Astrocyte (in vitro differentiated cells and primary cell): ENCODE measurements at regions not wholly inside any gene's neighbourhood (a gene's known extent, or its start where the extent isn't known, plus 50 kb on each side); places are given as distances from the start of the nearest gene placed in this dataset.

Experiments used
- DNase-seq: peaks from one replicate; pipeline ENCODE4 v3.0.0-alpha.2; 2010; ENCODE audit warnings: low read depth
- FAIRE-seq: peaks from 2 replicates; lab custom pipeline; 2011; peaks lifted over from hg19 to GRCh38; lab: Jason Lieb, UNC
- H2AFZ ChIP-seq: 2 replicates; pipeline ENCODE4 v1.6.0; 2012; ENCODE audit warnings: low read depth, low read length, inconsistent platforms
- H3K27ac ChIP-seq: 2 replicates; pipeline ENCODE4 v1.5.1; 2011; ENCODE audit warnings: low read depth, low read length, inconsistent platforms
- H3K27me3 ChIP-seq: 2 replicates; pipeline ENCODE4 v1.6.0; 2011; ENCODE audit warnings: low read length, inconsistent platforms; ENCODE audit not compliant: insufficient read depth
- H3K36me3 ChIP-seq: 2 replicates; pipeline ENCODE4 v1.5.1; 2011; ENCODE audit warnings: low read length, inconsistent platforms; ENCODE audit not compliant: insufficient read depth
- H3K4me1 ChIP-seq: 2 replicates; pipeline ENCODE4 v1.5.1; 2011; ENCODE audit warnings: low read length, inconsistent platforms; ENCODE audit not compliant: insufficient read depth
- H3K4me2 ChIP-seq: 2 replicates; pipeline ENCODE4 v1.6.0; 2012; ENCODE audit warnings: low read length, inconsistent platforms
- H3K4me3 ChIP-seq: 2 replicates; pipeline ENCODE4 v1.5.1; 2011; ENCODE audit warnings: low read depth, mild to moderate bottlenecking, low read length, inconsistent platforms; ENCODE audit not compliant: insufficient read depth
- H3K79me2 ChIP-seq: 2 replicates; pipeline ENCODE4 v1.6.0; 2012; ENCODE audit warnings: mild to moderate bottlenecking, low read length, inconsistent platforms; ENCODE audit not compliant: insufficient read depth
- H3K9ac ChIP-seq: 2 replicates; pipeline ENCODE4 v1.6.0; 2012; ENCODE audit warnings: mild to moderate bottlenecking, low read length, inconsistent platforms
- H3K9me3 ChIP-seq: 2 replicates; pipeline ENCODE4 v1.5.1; 2012; ENCODE audit warnings: low read depth, mild to moderate bottlenecking, low read length, inconsistent platforms; ENCODE audit not compliant: insufficient read depth
- H4K20me1 ChIP-seq: 2 replicates; pipeline ENCODE4 v1.6.0; 2012; ENCODE audit warnings: low read length, inconsistent platforms; ENCODE audit not compliant: insufficient read depth
- H3K27ac Mint-ChIP-seq: one replicate; pipeline ENCODE4 v1.8.0; 2021; ENCODE audit warnings: mild to moderate bottlenecking, mixed read lengths; ENCODE audit not compliant: unreplicated experiment
- H3K27me3 Mint-ChIP-seq: one replicate; pipeline ENCODE4 v1.8.0; 2021; ENCODE audit warnings: low read depth, mixed read lengths; ENCODE audit not compliant: unreplicated experiment
- H3K36me3 Mint-ChIP-seq: one replicate; pipeline ENCODE4 v1.8.0; 2021; ENCODE audit warnings: low read depth, mixed read lengths; ENCODE audit not compliant: unreplicated experiment
- H3K4me1 Mint-ChIP-seq: one replicate; pipeline ENCODE4 v1.8.0; 2021; ENCODE audit warnings: low read depth, mixed read lengths; ENCODE audit not compliant: unreplicated experiment
- H3K4me3 Mint-ChIP-seq: one replicate; pipeline ENCODE4 v1.8.0; 2021; ENCODE audit warnings: mild to moderate bottlenecking, moderate library complexity, mixed read lengths; ENCODE audit not compliant: unreplicated experiment
- H3K9me3 Mint-ChIP-seq: one replicate; pipeline ENCODE4 v1.8.0; 2021; ENCODE audit warnings: mild to moderate bottlenecking, mixed read lengths; ENCODE audit not compliant: unreplicated experiment
- CTCF ChIP-seq: IDR thresholded peaks from 2 replicates; pipeline ENCODE4 v1.5.1; 2011; ENCODE audit warnings: low read depth, mild to moderate bottlenecking, inconsistent platforms, low read length, moderate library complexity; ENCODE audit not compliant: insufficient read depth
- EZH2 ChIP-seq: IDR thresholded peaks from 2 replicates; pipeline ENCODE4 v1.6.1; 2012; ENCODE audit warnings: mild to moderate bottlenecking, low read length, inconsistent platforms; ENCODE audit not compliant: insufficient read depth

GRCh38 chr5:2888520-2889060 is 137.1 kb upstream of the IRX2 start:
- no peaks in the 10 kb centered on the region for H3K4me1 ChIP-seq
- DNase-seq (no peak), FAIRE-seq (no peak)
- TF ChIP-seq CTCF (no peak), EZH2 (no peak)
- Mint-ChIP-seq H3K36me3 (no peaks in the 10 kb centered on the region), H3K9me3 (no peaks in the 10 kb centered on the region), H3K4me1 (no peaks in the 10 kb centered on the region), H3K4me3 (no peak overlapping the region), H3K27me3 (peaks cover 10% of the 10 kb centered on the region), H3K27ac (no peak overlapping the region)
- no peak overlapping the region for H3K4me3 ChIP-seq
- no peaks in the 10 kb centered on the region for H3K79me2 ChIP-seq
- no peak overlapping the region for H2AFZ ChIP-seq
- no peaks in the 10 kb centered on the region for H3K27me3 ChIP-seq
- no peaks in the 10 kb centered on the region for H3K36me3 ChIP-seq
- no peak overlapping the region for H3K9ac ChIP-seq
- H4K20me1 ChIP-seq: no peaks in the 10 kb centered on the region
- H3K4me2 ChIP-seq: no peak overlapping the region
- H3K27ac ChIP-seq: no peak overlapping the region
- peaks cover 23% of the 10 kb centered on the region for H3K9me3 ChIP-seq

- Histone ChIP-seq H4K20me1 (no peaks in the 10 kb centered on the region), H3K36me3 (no peaks in the 10 kb centered on the region), H2AFZ (no peak overlapping the region), H3K4me1 (no peaks in the 10 kb centered on the region), H3K4me2 (no peak overlapping the region), H3K27ac (no peak overlapping the region), H3K9me3 (peaks cover 19% of the 10 kb centered on the region), H3K9ac (no peak overlapping the region), H3K79me2 (no peaks in the 10 kb centered on the region), H3K27me3 (no peaks in the 10 kb centered on the region), H3K4me3 (no peak overlapping the region)
- peaks cover 2% of the 10 kb centered on the region for H3K9me3 Mint-ChIP-seq
- FAIRE-seq (no peak), DNase-seq (no peak)
- H3K36me3 Mint-ChIP-seq: no peaks in the 10 kb centered on the region
- H3K27ac Mint-ChIP-seq: no peak overlapping the region
- no peaks in the 10 kb centered on the region for H3K4me1 Mint-ChIP-seq
- H3K4me3 Mint-ChIP-seq: no peak overlapping the region
- peaks cover 10% of the 10 kb centered on the region for H3K27me3 Mint-ChIP-seq
- TF ChIP-seq EZH2: no peak
- TF ChIP-seq CTCF: no peak
Observed at GRCh38 chr5:2887481-2888348, 136.2 kb upstream of the IRX2 start.

DNA sequence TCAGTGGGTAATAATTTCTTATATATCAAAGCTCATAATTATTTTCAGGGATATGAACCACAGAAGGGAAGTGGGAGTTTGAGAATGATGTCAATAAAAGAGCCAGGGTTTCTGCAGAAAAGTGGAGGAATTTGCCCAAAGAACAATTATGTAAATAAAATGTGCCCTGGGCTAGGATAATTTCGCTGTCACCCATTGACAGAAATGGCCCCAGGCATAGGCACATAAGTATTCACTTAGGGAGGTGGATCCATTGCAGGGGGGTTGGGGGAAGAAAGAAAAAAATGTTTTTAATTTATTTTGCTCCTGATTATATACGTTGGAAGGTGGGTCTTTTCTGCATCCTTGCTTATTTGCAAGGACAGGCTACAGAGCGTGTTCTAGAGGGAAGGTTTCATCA is 135.1 kb upstream of the IRX2 start:
- no peak for DNase-seq
- no peak overlapping the region for H3K4me3 Mint-ChIP-seq
- no peak for FAIRE-seq
- no peaks in the 10 kb centered on the region for H3K36me3 ChIP-seq
- no peak overlapping the region for H3K27ac Mint-ChIP-seq
- no peaks in the 10 kb centered on the region for H3K27me3 ChIP-seq
- TF ChIP-seq EZH2 (no peak), CTCF (no peak)
- no peak overlapping the region for H3K9ac ChIP-seq
- H2AFZ ChIP-seq: no peak overlapping the region
- H3K4me1 Mint-ChIP-seq: no peaks in the 10 kb centered on the region
- H3K27ac ChIP-seq: no peak overlapping the region
- no peaks in the 10 kb centered on the region for H3K79me2 ChIP-seq
- H3K9me3 ChIP-seq: peaks cover 15% of the 10 kb centered on the region
- H3K27me3 Mint-ChIP-seq: peaks cover 10% of the 10 kb centered on the region
- no peaks in the 10 kb centered on the region for H3K36me3 Mint-ChIP-seq
- H3K4me2 ChIP-seq: no peak overlapping the region
- peaks cover 4% of the 10 kb centered on the region for H3K9me3 Mint-ChIP-seq
- H3K4me1 ChIP-seq: no peaks in the 10 kb centered on the region
- no peaks in the 10 kb centered on the region for H4K20me1 ChIP-seq
- H3K4me3 ChIP-seq: no peak overlapping the region
